GM12878 (cell line): ENCODE measurements at regions not wholly inside any gene's neighbourhood (a gene's known extent, or its start where the extent isn't known, plus 50 kb on each side); places are given as distances from the start of the nearest gene placed in this dataset.

Experiments used
- CREB1 ChIP-seq: IDR thresholded peaks from 2 replicates; pipeline ENCODE4 v1.6.1; 2012; ENCODE audit warnings: low read depth, mild to moderate bottlenecking, inconsistent platforms
- CTCF ChIP-seq, 3 experiments: IDR thresholded peaks in 2 of 3; conservative IDR thresholded peaks in 1 of 3; 2 replicates each; pipeline ENCODE4 v1.5.1; 2011; ENCODE audit warnings: low read depth in 3 of 3, low read length in 3 of 3, mild to moderate bottlenecking in 3 of 3, control low read depth in 2 of 3, moderate library complexity in 2 of 3, inconsistent platforms in 1 of 3, mixed read lengths in 1 of 3; ENCODE audit not compliant: control insufficient read depth in 2 of 3, insufficient read depth in 1 of 3; ENCODE audit errors: extremely low read depth in 1 of 3
- JUNB ChIP-seq: IDR thresholded peaks from 2 replicates; pipeline ENCODE4 v1.6.1; 2016; ENCODE audit warnings: antibody characterized with exemption, mild to moderate bottlenecking
- MAX ChIP-seq: IDR thresholded peaks from 2 replicates; pipeline ENCODE4 v1.6.1; 2012; ENCODE audit warnings: low read depth, low read length, improper control_type of control experiment
- MLLT1 ChIP-seq: fragments of 450-650 bp; IDR thresholded peaks from 2 replicates; pipeline ENCODE4 v1.6.1; 2016; ENCODE audit warnings: mild to moderate bottlenecking
- NRF1 ChIP-seq: conservative IDR thresholded peaks from 2 replicates; pipeline ENCODE4 v1.6.1; 2011; ENCODE audit warnings: mild to moderate bottlenecking, low read depth, low read length, improper control_type of control experiment
- POLR2AphosphoS5 ChIP-seq: IDR thresholded peaks from 2 replicates; pipeline ENCODE4 v1.6.1; 2011; ENCODE audit warnings: mild to moderate bottlenecking, low read length, inconsistent platforms
- RAD21 ChIP-seq: IDR thresholded peaks from 2 replicates; pipeline ENCODE4 v1.6.1; 2011; ENCODE audit warnings: mild to moderate bottlenecking, low read depth, low read length, moderate library complexity; ENCODE audit not compliant: insufficient read depth
- SPI1 ChIP-seq: IDR thresholded peaks from 2 replicates; pipeline ENCODE4 v1.6.1; 2011; ENCODE audit warnings: low read depth, mild to moderate bottlenecking, low read length, moderate library complexity, borderline replicate concordance; ENCODE audit not compliant: insufficient read depth
- STAT3 ChIP-seq: IDR thresholded peaks from 2 replicates; pipeline ENCODE4 v1.6.1; 2011; ENCODE audit warnings: low read depth, low read length, improper control_type of control experiment
- TAF1 ChIP-seq: IDR thresholded peaks from 2 replicates; pipeline ENCODE4 v1.6.1; 2011; ENCODE audit warnings: mild to moderate bottlenecking, low read depth, low read length, borderline replicate concordance
- ZBTB33 ChIP-seq: fragments of 450-650 bp; IDR thresholded peaks from 2 replicates; pipeline ENCODE4 v1.6.1; 2017; ENCODE audit warnings: mild to moderate bottlenecking

- TF ChIP-seq CTCF (IDR thresholded peaks at IDR 0.05 in 2 of 3, conservative IDR thresholded peaks at IDR 0.05 in 1 of 3; ENCODE audit: control insufficient read depth in 2 of 3, extremely low read depth in 1 of 3, insufficient read depth in 1 of 3, low read depth in 3 of 3, low read length in 3 of 3): no peak
- no peak for TF ChIP-seq TAF1
- TF ChIP-seq RAD21: no peak
- no peak for TF ChIP-seq STAT3
- TF ChIP-seq CREB1: no peak
- no peak for TF ChIP-seq ZBTB33
- TF ChIP-seq NRF1: no peak
- no peak for TF ChIP-seq POLR2AphosphoS5
- no peak for TF ChIP-seq JUNB
- TF ChIP-seq MLLT1: no peak
- no peak for TF ChIP-seq SPI1
- TF ChIP-seq MAX: no peak
Observed at GRCh38 chr15:25176616-25176923, 221.8 kb downstream of the SNRPN start.
